GM18868 (cell line): ENCODE measurements at regions not wholly inside any gene's neighbourhood (a gene's known extent, or its start where the extent isn't known, plus 50 kb on each side); places are given as distances from the start of the nearest gene placed in this dataset.

ENCODE experiments used
- ATAC-seq: cut with Tn5 transposase; IDR thresholded peaks from one replicate; pipeline ENCODE4 v1.9.1; 2021; ENCODE audit warnings: mild to moderate bottlenecking, moderate library complexity; ENCODE audit not compliant: unreplicated experiment

- no peak for ATAC-seq
These were observed 523.4 kb upstream of the TBX3 start for GRCh38 chr12:115207216-115207915.

- no peak for ATAC-seq
These were observed 522.8 kb upstream of the TBX3 start for GRCh38 chr12:115206801-115207200.

- ATAC-seq = no peak
These were observed 521.9 kb upstream of the TBX3 start for GRCh38 chr12:115205755-115206308.

DNA sequence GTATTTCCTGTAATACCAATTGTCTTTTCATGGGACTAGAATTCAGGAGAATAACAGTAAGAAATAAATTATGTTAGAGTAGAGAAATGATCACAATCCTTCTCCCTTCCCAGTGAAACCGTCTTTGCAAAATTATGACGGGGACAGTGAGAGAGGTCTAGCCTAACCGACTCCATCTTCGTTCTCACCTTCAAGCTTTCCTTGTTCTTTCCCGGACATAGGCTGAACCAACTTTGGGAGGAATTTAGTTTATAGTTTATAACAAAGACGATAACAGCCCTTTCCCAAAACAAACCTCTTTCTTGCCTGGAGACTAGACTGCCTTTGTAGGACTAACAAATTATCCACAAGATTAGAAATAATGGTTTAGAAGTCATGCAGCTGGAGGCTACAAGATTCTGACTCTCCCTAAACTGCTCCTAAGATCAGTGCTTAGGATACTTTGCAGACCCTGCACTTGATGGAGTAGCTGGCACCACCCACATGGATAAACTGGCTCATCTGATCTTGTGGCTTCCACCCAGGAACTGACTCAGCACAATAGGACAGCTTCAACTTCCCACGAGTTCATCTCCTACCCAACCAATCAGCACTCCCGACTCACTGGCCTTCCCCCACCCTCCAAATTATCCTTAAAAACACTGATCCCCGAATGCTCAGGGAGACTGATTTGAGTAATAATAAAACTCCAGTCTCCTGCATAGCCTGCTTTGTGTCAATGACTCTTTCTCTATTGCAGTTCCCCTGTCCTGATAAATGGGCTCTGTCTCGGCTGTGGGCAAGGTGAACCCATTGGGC, 521.2 kb upstream of the TBX3 start:
- no peak for ATAC-seq

DNA sequence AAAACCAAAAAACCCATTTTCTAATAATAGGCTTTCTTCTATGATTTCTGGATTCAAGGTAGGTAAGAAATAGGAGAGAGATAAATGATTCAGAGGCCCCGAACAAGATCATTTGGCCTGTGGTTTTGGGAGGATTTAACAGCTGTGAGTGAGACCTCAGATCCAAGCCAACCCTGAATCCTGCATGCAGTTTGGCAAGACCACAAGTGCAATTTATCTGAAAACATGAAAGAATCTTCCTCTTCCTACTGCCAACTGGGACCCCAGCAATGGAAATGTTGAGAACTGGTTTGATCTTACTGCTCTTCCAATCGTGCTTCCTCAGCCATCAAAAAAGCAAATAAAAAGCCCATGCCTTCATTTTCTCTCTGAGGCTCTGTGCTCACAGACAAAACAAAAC, 519.7 kb upstream of the TBX3 start:
- no peak for ATAC-seq

DNA sequence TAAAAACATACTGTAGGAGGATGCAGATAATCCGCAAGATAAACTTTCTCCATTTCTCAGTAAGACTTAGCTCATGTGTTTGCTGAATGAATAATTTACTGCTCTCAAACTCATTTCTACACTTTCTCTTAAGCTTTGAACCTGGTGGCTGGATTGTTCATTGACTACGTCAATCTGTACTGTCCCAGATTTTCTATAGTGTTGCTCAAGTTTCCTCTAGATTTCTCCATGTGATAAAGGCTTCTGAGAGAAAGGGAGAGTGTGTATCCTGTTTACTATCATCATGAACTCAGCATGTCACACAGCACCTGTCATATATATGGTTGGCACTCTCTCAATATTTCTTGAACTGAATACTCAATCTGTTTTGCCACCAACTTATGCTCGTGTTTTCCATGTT, 518.0 kb upstream of the TBX3 start:
- ATAC-seq = no peak

- ATAC-seq = no peak
These were observed 515.9 kb upstream of the TBX3 start for GRCh38 chr12:115199831-115200230.

- no peak for ATAC-seq
These were observed 510.9 kb upstream of the TBX3 start for GRCh38 chr12:115194857-115195256.

- ATAC-seq = no peak
These were observed 510.5 kb upstream of the TBX3 start for GRCh38 chr12:115194448-115194847.

- no peak for ATAC-seq
These were observed 507.4 kb upstream of the TBX3 start for GRCh38 chr12:115191342-115191741.

DNA sequence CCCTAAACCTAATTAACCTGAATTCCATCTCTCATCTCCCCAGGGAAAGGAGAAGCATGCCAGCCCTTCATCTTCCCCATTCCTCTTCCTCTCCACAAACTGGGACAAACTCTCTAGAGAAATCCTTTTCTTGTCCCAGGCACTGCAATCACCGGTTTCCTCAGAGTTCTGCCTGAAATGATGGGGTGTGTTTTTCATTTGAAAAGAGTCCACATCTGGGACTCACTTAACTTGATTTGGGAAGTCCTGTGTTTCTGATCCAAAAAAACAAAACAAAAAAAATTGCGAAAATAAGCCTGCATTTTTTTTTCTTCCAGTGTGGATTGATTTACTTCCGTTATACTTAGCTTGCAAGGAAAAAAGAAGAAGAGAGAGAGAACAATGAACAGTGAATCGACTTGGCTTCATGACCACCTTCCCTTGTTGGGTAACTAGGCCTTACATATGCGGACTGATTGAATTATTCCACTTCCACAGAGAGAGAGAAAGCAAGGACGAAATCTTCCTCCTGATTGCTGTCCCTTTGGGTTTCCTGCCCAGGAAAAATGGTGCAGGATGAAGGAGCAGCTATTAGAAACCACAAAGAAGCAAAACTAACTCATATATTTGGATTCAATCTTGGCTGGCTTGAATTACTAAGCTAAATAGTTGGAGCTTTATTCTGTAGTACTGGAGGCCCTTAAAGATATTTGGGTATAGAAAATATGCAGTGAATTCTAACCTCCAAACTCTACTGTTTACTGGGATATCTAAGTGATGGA, 506.2 kb upstream of the TBX3 start:
- ATAC-seq = no peak

GRCh38 chr12:115185506-115185905, 501.5 kb upstream of the TBX3 start:
- ATAC-seq = no peak

DNA sequence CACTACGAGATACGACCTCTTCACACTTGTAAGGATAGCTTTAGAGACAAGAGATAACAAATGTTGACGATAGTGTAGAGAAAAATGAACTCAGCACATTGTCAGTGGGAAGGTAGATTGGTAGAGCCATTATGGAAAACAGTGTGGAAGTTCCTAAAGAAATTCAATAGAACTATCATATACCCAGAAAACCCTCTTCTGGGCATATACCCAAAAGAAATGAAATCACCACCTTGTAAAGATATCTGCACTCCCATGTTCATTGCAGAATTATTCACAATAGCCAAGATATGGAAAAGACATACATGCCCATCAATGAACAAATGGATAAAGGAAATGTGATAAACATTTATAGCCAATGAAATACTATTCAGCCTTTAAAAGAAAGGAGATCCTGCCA, 499.8 kb upstream of the TBX3 start:
- ATAC-seq = no peak

- ATAC-seq = no peak
These were observed 493.9 kb upstream of the TBX3 start for GRCh38 chr12:115177899-115178298.

DNA sequence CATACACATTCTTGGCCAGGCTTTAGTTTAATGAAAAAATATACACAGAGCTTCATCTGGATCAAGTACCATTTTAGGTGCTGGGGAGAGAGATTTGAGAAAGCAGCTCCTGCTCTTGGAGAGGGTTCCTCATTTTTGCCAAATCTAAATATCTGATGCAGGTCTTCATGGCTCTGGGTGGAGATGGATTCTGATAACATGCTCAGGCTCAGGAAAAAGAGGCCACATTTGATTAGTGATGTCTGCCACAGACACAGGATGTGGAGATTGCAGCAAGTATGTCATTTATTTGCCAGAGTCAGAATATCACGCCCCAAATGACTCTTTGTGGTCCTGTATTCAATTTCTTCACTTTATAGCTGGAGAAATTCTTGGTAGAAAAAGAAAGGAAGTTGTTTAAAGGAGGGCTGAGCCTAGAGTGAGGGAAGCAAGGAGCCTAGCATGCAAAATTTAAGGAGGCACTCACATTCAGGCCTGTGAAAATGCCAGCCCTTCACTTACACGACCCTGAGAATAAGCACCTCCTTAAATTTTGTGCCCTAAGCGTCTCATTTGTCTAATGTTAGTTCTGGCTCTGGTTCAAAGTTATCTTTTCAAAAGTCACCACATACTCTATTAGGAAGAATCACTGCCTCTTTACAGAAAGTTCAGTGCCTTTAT, 492.9 kb upstream of the TBX3 start:
- ATAC-seq = no peak

GRCh38 chr12:115174920-115175319, 490.9 kb upstream of the TBX3 start:
- ATAC-seq = no peak

DNA sequence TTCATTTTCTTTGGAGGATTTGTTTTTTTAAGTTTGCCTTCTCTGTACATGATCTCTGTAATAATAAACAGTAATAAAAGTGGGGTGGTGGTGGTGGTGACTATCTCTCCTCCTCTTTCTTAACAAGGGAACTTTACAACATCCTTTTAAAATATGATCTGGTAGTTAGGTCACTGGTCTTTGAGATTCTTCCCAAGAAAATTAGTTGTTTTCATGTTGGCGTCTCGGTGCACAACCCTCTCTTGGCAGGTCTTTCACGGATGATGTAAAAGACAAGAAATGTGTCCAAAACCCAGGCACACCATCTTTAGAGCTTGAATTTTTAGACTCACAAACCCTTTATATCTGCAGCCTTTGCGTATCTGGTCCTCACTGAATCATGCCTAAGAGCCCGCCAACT, 488.5 kb upstream of the TBX3 start:
- no peak for ATAC-seq

- ATAC-seq = no peak
These were observed 486.0 kb upstream of the TBX3 start for GRCh38 chr12:115169981-115170380.

DNA sequence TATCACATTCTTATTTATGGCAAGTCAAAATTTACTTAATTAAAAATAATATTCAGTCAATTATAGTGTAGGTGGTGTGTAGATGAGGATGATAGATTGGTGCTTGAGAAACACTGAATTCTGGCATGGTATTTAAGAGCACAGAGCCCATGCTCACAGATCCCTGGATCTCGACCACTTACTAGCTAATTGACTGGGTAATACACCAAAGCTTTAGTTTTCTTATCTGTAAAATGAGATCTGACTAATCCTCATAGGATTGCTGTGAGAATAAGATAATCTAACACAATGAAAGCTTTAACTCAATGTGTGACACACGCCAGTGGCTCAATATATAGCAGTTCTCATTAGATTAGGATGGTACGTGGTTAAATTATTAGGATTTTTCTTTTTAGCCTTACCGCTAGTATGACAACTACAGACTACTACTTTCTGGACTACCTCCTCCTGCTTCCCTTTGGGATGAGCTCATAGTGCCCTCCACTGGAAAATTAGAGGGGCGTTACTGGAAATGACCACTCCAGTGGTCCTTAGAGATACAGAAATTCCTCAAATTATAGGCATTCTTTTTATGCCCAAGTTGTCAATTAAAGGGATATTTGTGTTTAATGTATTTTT, 482.8 kb upstream of the TBX3 start:
- no peak for ATAC-seq

DNA sequence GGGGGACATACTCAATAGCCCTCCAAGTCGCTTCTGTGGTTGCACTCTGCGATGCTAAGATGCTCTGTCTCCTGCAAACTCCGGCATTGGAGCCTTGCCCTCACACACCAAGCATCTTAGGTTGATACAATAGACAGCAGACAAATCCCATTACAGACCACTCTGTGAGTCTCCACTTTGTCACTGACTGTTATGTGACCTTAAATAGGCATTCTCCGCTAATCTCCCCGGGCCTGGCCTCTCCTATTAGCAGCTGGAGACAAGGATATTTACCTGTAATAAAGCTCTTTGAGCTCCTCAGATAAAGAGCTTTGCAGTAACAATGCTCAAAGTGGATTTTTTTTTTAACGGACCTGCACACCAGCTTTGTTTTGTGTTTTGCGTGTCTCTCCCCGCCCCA, 479.7 kb upstream of the TBX3 start:
- ATAC-seq = no peak
